ENCODE measurements at regions not wholly inside any gene's neighbourhood (a gene's known extent, or its start where the extent isn't known, plus 50 kb on each side); places are given as distances from the start of the nearest gene placed in this dataset.

DNA sequence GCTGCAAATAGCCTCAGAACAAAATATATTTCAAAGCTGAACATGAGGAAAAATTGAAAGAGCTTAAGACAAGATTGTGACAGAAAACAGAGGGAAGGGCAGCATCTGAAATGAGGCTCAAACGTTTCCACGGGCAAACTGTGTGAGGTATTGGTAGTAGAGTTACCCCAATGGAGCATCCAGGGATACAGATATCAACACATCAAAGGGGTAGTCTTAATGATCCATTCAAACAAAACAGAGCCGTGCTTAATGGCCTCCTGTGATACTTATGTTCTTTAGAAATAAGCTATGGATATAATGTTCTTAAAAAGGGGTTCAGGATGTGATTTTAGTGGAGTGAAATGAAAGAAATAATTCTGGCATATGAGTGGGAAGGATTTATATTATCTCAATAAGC is 430.3 kb upstream of the PDZRN3 start:
- TF ChIP-seq POLR2AphosphoS5 (IDR thresholded peaks at IDR 0.05; ENCODE audit: low read depth, low read length) = no peak
- TF ChIP-seq POLR2A (IDR thresholded peaks at IDR 0.05; ENCODE audit: low read depth, low read length) = no peak
- TF ChIP-seq TAF1 (IDR thresholded peaks at IDR 0.05; ENCODE audit: low read depth, low read length) = no peak

Measured in GM12891 (cell line).